NAMALWA (cell line): ENCODE measurements at regions not wholly inside any gene's neighbourhood (a gene's known extent, or its start where the extent isn't known, plus 50 kb on each side); places are given as distances from the start of the nearest gene placed in this dataset.
"Not testable (repeated sequence)": the region's sequence is repeated elsewhere in the genome, so short reads cannot be mapped to it uniquely, and the experiment has no call there.

Experiments
- DNase-seq: peaks from one replicate; pipeline ENCODE4 v3.0.0-alpha.2; 2015; ENCODE audit warnings: low spot score

- no peak for DNase-seq
Observed at GRCh38 chr13:112174476-112175110, 107.6 kb downstream of the SOX1 start.

- DNase-seq: no peak
Observed at GRCh38 chr13:112175162-112176075, 108.5 kb downstream of the SOX1 start.

- not testable (repeated sequence) for DNase-seq
Observed at GRCh38 chr13:112176141-112177119, 109.5 kb downstream of the SOX1 start.

GRCh38 chr13:112177450-112178288 is 110.7 kb downstream of the SOX1 start:
- no peak for DNase-seq

- DNase-seq: no peak
Observed at GRCh38 chr13:112178769-112179168, 111.8 kb downstream of the SOX1 start.

GRCh38 chr13:112179421-112179820 is 112.5 kb downstream of the SOX1 start:
- DNase-seq: no peak

- DNase-seq: no peak
Observed at GRCh38 chr13:112179995-112180394, 113.0 kb downstream of the SOX1 start.

- DNase-seq: no peak
Observed at GRCh38 chr13:112181336-112182067, 114.6 kb downstream of the SOX1 start.

GRCh38 chr13:112182251-112182650 is 115.3 kb downstream of the SOX1 start:
- no peak for DNase-seq

- DNase-seq: no peak
Observed at GRCh38 chr13:112182846-112183531, 116.0 kb downstream of the SOX1 start.

- DNase-seq: no peak
Observed at GRCh38 chr13:112183532-112184090, 116.7 kb downstream of the SOX1 start.

- DNase-seq: no peak
Observed at GRCh38 chr13:112184261-112184660, 117.3 kb downstream of the SOX1 start.

- no peak for DNase-seq
Observed at GRCh38 chr13:112184851-112185371, 118.0 kb downstream of the SOX1 start.

GRCh38 chr13:112185466-112185865 is 118.5 kb downstream of the SOX1 start:
- DNase-seq: no peak

- DNase-seq: no peak
Observed at GRCh38 chr13:112186091-112186490, 119.1 kb downstream of the SOX1 start.

GRCh38 chr13:112187527-112188297 is 120.8 kb downstream of the SOX1 start:
- DNase-seq: no peak

- no peak for DNase-seq
Observed at GRCh38 chr13:112188298-112188610, 121.3 kb downstream of the SOX1 start.

GRCh38 chr13:112193463-112194166 is 126.7 kb downstream of the SOX1 start:
- DNase-seq: no peak
